DND-41 (cell line): ENCODE measurements at regions not wholly inside any gene's neighbourhood (a gene's known extent, or its start where the extent isn't known, plus 50 kb on each side); places are given as distances from the start of the nearest gene placed in this dataset.

Experiments
- ATAC-seq: fragments of 200-7000 bp; cut with Tn5 transposase; 3 replicates; pipeline ENCODE4 v1.9.1; 2021; ENCODE audit warnings: low read depth; ENCODE audit not compliant: insufficient read depth
- DNase-seq: peaks from one replicate; pipeline ENCODE4 v3.0.0-alpha.2; 2020
- H2AFZ ChIP-seq: 2 replicates; pipeline ENCODE4 v1.6.0; 2012; ENCODE audit warnings: low read depth, low read length
- H3K27ac ChIP-seq: 2 replicates; pipeline ENCODE4 v1.5.1; 2012; ENCODE audit warnings: low read length, inconsistent platforms
- H3K27me3 ChIP-seq: fragments of 200-600 bp; sonication (generic); 2 replicates; pipeline ENCODE4 v1.6.0; 2012; ENCODE audit warnings: low read length, mild to moderate bottlenecking, inconsistent platforms; ENCODE audit not compliant: insufficient read depth, poor library complexity
- H3K36me3 ChIP-seq: 2 replicates; pipeline ENCODE4 v1.5.1; 2012; ENCODE audit warnings: low read length, inconsistent platforms; ENCODE audit not compliant: insufficient read depth
- H3K4me1 ChIP-seq: 2 replicates; pipeline ENCODE4 v1.5.1; 2012; ENCODE audit warnings: mild to moderate bottlenecking, low read length; ENCODE audit not compliant: insufficient read depth
- H3K4me2 ChIP-seq: 2 replicates; pipeline ENCODE4 v1.6.0; 2012; ENCODE audit warnings: mild to moderate bottlenecking, moderate library complexity, low read length, inconsistent platforms; ENCODE audit not compliant: insufficient read depth
- H3K4me3 ChIP-seq, 2 experiments: fragments of 200-600 bp in 1 of 2; shearing (Covaris generic) in 1 of 2; 2 replicates each; pipeline ENCODE4 v1.5.1; 2012 to 2016; ENCODE audit warnings: inconsistent platforms in 2 of 2, low read length in 2 of 2, mild to moderate bottlenecking in 2 of 2, low read depth in 1 of 2, moderate library complexity in 1 of 2
- H3K79me2 ChIP-seq: 2 replicates; pipeline ENCODE4 v1.6.0; 2012; ENCODE audit warnings: low read length, inconsistent platforms; ENCODE audit not compliant: insufficient read depth
- H3K9ac ChIP-seq: 2 replicates; pipeline ENCODE4 v1.6.0; 2012; ENCODE audit warnings: low read depth, mild to moderate bottlenecking, inconsistent platforms, low read length, moderate library complexity
- H3K9me3 ChIP-seq: 2 replicates; pipeline ENCODE4 v1.5.1; 2012; ENCODE audit warnings: low read length, moderate library complexity, mild to moderate bottlenecking, inconsistent platforms; ENCODE audit not compliant: insufficient read depth, severe bottlenecking
- H4K20me1 ChIP-seq: 2 replicates; pipeline ENCODE4 v1.6.0; 2012; ENCODE audit warnings: low read length; ENCODE audit not compliant: insufficient read depth
- EZH2 ChIP-seq: IDR thresholded peaks from 3 replicates; pipeline ENCODE4 v1.6.1; 2012; ENCODE audit warnings: borderline replicate concordance, low read depth, mild to moderate bottlenecking, moderate library complexity, low read length, inconsistent platforms; ENCODE audit not compliant: severe bottlenecking
- TF ChIP-seq, protein P1 (sequence below): IDR thresholded peaks from 2 replicates; pipeline ENCODE4 v1.5.1; 2012; ENCODE audit warnings: borderline replicate concordance, low read length, moderate library complexity, mild to moderate bottlenecking; ENCODE audit not compliant: poor library complexity, severe bottlenecking; ENCODE audit errors: extremely low read depth

DNA sequence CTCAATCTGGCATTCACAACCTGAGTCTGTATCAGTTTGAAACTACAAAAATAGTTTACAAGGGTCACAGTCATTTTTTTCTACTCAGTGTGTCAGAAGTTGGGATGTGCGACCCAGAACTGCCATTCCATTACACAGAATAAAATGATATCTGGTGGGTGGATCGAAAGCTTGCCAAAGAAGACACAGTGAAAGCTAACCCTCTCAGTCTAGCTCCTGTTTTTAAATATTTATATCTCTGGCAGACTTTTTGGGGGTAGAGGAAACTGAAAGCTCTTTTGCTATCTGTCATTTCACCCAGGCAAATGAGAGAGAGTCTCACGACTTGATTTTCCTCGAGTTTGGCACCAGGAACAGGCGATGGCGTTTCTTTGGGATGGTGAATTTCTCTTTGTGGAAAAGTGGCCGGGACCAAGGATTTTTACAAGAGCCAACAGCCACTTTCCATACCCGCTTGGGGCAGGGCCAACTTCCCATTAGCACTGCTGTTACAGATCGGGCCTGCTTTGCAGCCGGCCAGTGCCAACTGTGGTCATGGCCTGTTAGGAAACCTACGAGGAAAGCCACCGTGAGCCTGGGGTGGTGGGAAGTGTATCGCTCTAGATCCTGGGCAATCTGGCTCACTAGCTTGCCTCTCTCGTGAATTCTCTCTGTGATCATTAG, 185.5 kb upstream of the NFIA start:
- Histone ChIP-seq H3K4me3 (no peak overlapping the region), H3K79me2 (no peaks in the 10 kb centered on the region), H4K20me1 (no peaks in the 10 kb centered on the region), H3K4me2 (no peak overlapping the region), H2AFZ (no peak overlapping the region), H3K4me1 (no peaks in the 10 kb centered on the region), H3K27me3 (no peaks in the 10 kb centered on the region), H3K27ac (no peak overlapping the region), H3K36me3 (no peaks in the 10 kb centered on the region), H3K9ac (no peak overlapping the region), H3K9me3 (no peaks in the 10 kb centered on the region)
- TF ChIP-seq, protein P1, sequence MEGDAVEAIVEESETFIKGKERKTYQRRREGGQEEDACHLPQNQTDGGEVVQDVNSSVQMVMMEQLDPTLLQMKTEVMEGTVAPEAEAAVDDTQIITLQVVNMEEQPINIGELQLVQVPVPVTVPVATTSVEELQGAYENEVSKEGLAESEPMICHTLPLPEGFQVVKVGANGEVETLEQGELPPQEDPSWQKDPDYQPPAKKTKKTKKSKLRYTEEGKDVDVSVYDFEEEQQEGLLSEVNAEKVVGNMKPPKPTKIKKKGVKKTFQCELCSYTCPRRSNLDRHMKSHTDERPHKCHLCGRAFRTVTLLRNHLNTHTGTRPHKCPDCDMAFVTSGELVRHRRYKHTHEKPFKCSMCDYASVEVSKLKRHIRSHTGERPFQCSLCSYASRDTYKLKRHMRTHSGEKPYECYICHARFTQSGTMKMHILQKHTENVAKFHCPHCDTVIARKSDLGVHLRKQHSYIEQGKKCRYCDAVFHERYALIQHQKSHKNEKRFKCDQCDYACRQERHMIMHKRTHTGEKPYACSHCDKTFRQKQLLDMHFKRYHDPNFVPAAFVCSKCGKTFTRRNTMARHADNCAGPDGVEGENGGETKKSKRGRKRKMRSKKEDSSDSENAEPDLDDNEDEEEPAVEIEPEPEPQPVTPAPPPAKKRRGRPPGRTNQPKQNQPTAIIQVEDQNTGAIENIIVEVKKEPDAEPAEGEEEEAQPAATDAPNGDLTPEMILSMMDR: no peak
- no peak for TF ChIP-seq EZH2
- ATAC-seq: no peak
- no peak for DNase-seq

DNA sequence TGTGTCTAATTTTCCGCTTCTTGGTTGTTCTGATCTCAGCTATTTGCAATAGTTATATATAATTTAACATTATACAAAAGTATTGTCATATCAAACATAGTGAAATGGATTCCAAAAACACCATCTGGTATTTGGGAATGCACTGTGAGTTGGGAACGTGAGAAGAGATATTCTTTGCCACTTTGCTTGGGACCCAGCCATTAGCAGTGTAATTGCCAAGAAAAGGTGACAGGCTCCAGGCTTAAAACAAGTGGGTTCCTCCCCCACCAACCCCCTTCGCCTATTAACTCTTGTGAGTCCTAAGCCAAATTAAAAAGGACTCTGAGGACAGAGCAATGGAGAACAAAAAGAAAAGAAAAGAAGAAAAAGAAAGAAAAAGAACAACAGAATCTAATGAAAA, 186.7 kb upstream of the NFIA start:
- Histone ChIP-seq H3K9me3 (no peaks in the 10 kb centered on the region), H3K27me3 (no peaks in the 10 kb centered on the region), H3K4me1 (no peaks in the 10 kb centered on the region), H2AFZ (no peak overlapping the region), H4K20me1 (no peaks in the 10 kb centered on the region), H3K79me2 (no peaks in the 10 kb centered on the region), H3K4me2 (no peak overlapping the region), H3K36me3 (no peaks in the 10 kb centered on the region), H3K27ac (no peak overlapping the region), H3K4me3 (no peak overlapping the region), H3K9ac (no peak overlapping the region)
- TF ChIP-seq, protein P1: no peak
- no peak for TF ChIP-seq EZH2
- DNase-seq: no peak
- ATAC-seq: no peak

DNA sequence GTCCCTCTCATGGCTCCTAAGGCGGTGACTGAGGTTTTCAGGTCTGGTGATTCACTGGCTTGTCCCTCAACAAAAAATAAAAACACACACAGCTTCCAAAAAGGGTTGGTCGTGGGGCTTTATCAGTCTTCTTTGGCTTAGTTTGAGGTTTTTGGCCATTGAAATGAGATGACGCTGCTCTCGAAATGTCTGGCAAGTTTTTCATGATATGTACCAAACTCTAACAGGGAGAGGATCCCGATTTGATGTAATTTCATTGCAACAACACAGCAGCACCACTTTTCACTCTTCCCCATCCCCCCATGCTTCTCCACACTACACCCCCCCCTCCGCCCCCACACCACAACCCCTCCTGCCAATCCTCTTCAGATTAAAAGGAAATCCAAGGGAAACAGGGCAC, 187.1 kb upstream of the NFIA start:
- no peak overlapping the region for H2AFZ ChIP-seq

More for the DNA sequence above, 187.1 kb upstream of the NFIA start:
- ATAC-seq (no peak), DNase-seq (no peak)
- H3K27me3 ChIP-seq: no peaks in the 10 kb centered on the region
- no peaks in the 10 kb centered on the region for H3K79me2 ChIP-seq
- H3K27ac ChIP-seq: no peak overlapping the region
- no peak overlapping the region for H3K4me2 ChIP-seq
- H3K9ac ChIP-seq: no peak overlapping the region
- no peaks in the 10 kb centered on the region for H3K36me3 ChIP-seq
- H4K20me1 ChIP-seq: no peaks in the 10 kb centered on the region
- TF ChIP-seq, protein P1: no peak
- no peak for TF ChIP-seq EZH2
- H3K4me1 ChIP-seq: no peaks in the 10 kb centered on the region
- no peaks in the 10 kb centered on the region for H3K9me3 ChIP-seq
- H3K4me3 ChIP-seq: no peak overlapping the region
